Neural cell (in vitro differentiated cells): ENCODE measurements at regions not wholly inside any gene's neighbourhood (a gene's known extent, or its start where the extent isn't known, plus 50 kb on each side); places are given as distances from the start of the nearest gene placed in this dataset.

ENCODE experiments used
- CTCF ChIP-seq: fragments of 450-650 bp; IDR thresholded peaks from 2 replicates; pipeline ENCODE4 v1.5.1; 2014; ENCODE audit warnings: antibody characterized with exemption, mild to moderate bottlenecking, moderate library complexity; ENCODE audit not compliant: poor library complexity, severe bottlenecking
- EZH2 ChIP-seq: fragments of 200-600, 300-800 bp; shearing (Covaris generic), sonication (generic); IDR thresholded peaks from 2 replicates; pipeline ENCODE4 v1.6.1; 2014; ENCODE audit warnings: antibody characterized with exemption, low read length, borderline replicate concordance, mild to moderate bottlenecking; ENCODE audit not compliant: insufficient read depth, poor library complexity, severe bottlenecking
- TAF1 ChIP-seq: IDR thresholded peaks from 2 replicates; pipeline ENCODE4 v1.6.1; 2012; ENCODE audit warnings: low read depth

DNA sequence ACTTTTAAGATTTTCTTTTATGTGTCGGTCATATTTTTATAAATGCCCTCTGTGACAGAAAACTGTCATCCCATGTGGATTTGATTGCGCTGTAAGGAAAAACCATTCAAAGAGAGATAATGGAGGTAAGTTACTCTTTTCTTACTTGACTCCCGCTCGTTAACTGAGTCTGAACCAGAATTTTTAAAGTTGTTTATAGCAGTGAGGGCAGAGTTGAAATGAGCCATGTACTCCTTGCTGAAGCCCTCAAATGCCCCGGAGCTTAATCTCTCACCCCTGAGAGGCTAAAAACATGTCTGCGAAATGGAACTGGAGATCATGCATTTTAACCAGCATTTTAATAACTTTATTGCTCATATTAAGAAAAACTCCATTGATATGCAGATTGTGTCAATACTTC, 320.0 kb upstream of the SOX11 start:
- no peak for TF ChIP-seq CTCF
- no peak for TF ChIP-seq EZH2
- no peak for TF ChIP-seq TAF1
